Peyer's patch (tissue), 4 donors: ENCODE measurements at regions not wholly inside any gene's neighbourhood (a gene's known extent, or its start where the extent isn't known, plus 50 kb on each side); places are given as distances from the start of the nearest gene placed in this dataset.
A peak's percentile ranks its signal among the peaks of the same experiment; 100 is the strongest.

Source experiments
- DNase-seq, 3 donors: peaks; one replicate each; pipeline ENCODE4 v3.0.0-alpha.2; 2017 to 2019
- H3K27ac ChIP-seq, 4 donors: fragments of 200-600 bp; sonication (generic); one replicate each; pipeline ENCODE4 v1.5.1; 2016 to 2019
- H3K27me3 ChIP-seq, 2 donors: fragments of 200-600 bp; sonication (generic); one replicate each; pipeline ENCODE4 v1.5.1; 2019
- H3K36me3 ChIP-seq, 3 donors: fragments of 200-600 bp; sonication (generic); one replicate each; pipeline ENCODE4 v1.5.1; 2016 to 2019
- H3K4me1 ChIP-seq, 4 donors: fragments of 200-600 bp; sonication (generic); one replicate each; pipeline ENCODE4 v1.5.1; 2016 to 2019
- H3K4me3 ChIP-seq, 4 donors: fragments of 200-600 bp; sonication (generic); 1 replicate in 3 of 4; 2 replicates in 1 of 4; pipeline ENCODE4 v1.5.1; 2016 to 2019; ENCODE audit warnings: mild to moderate bottlenecking in 1 of 4
- H3K9me3 ChIP-seq, 4 donors: fragments of 200-600 bp; sonication (generic); one replicate each; pipeline ENCODE4 v1.5.1; 2016 to 2019; ENCODE audit warnings: mild to moderate bottlenecking in 1 of 4
- CTCF ChIP-seq, 6 experiments: fragments of 450-650 bp in 4 of 6; fragments of 200-600 bp in 2 of 6; sonication (generic) in 1 of 6; IDR thresholded peaks; one replicate each; pipeline ENCODE4 v1.5.1; 2017 to 2019; ENCODE audit warnings: antibody characterized with exemption in 6 of 6, mild to moderate bottlenecking in 3 of 6, moderate library complexity in 1 of 6
- POLR2A ChIP-seq, 2 donors: fragments of 450-650 bp; IDR thresholded peaks; one replicate each; pipeline ENCODE4 v1.5.1; 2017; ENCODE audit warnings: antibody characterized with exemption in 2 of 2, mild to moderate bottlenecking in 2 of 2, moderate library complexity in 2 of 2

GRCh38 chr15:20358779-20359414, 182.7 kb downstream of the GOLGA6L6 start:
- no peaks in the 10 kb centered on the region for H3K27me3 ChIP-seq
- H3K4me3 ChIP-seq, result no peak overlapping the region
- H3K27ac ChIP-seq, result no peak overlapping the region
- H3K36me3 ChIP-seq, result no peaks in the 10 kb centered on the region
- peaks cover 0 to 4% (median 0%) of the 10 kb centered on the region in 4 donors for H3K4me1 ChIP-seq
- peaks cover 0 to 2% (median 0%) of the 10 kb centered on the region in 4 donors for H3K9me3 ChIP-seq
- no peak for DNase-seq
- no peak for TF ChIP-seq CTCF (IDR thresholded peaks at IDR 0.05)
- TF ChIP-seq POLR2A (IDR thresholded peaks at IDR 0.05), result no peak

- Histone ChIP-seq H3K27ac (no peak overlapping the region), H3K9me3 (peaks cover 0 to 2% (median 0%) of the 10 kb centered on the region in 4 donors), H3K36me3 (no peaks in the 10 kb centered on the region), H3K27me3 (no peaks in the 10 kb centered on the region), H3K4me1 (peaks cover 0 to 4% (median 0%) of the 10 kb centered on the region in 4 donors), H3K4me3 (no peak overlapping the region)
- TF ChIP-seq POLR2A (IDR thresholded peaks at IDR 0.05) (no peak), CTCF (IDR thresholded peaks at IDR 0.05) (no peak)
- peak in 1 of 3 donors; percentile 45 for DNase-seq
Observed at GRCh38 chr15:20358066-20358778, 183.4 kb downstream of the GOLGA6L6 start.

GRCh38 chr15:20357481-20358065, 184.0 kb downstream of the GOLGA6L6 start:
- peaks cover 0 to 4% (median 0%) of the 10 kb centered on the region in 4 donors for H3K4me1 ChIP-seq
- no peak overlapping the region for H3K4me3 ChIP-seq
- no peaks in the 10 kb centered on the region for H3K27me3 ChIP-seq
- H3K36me3 ChIP-seq, result no peaks in the 10 kb centered on the region
- peak in 1 of 3 donors; percentile 47 for DNase-seq
- TF ChIP-seq POLR2A (IDR thresholded peaks at IDR 0.05), result no peak
- no peak for TF ChIP-seq CTCF (IDR thresholded peaks at IDR 0.05)
- no peak overlapping the region for H3K27ac ChIP-seq
- H3K9me3 ChIP-seq, result peaks cover 0 to 3% (median 0%) of the 10 kb centered on the region in 4 donors

GRCh38 chr15:20356911-20357480, 184.6 kb downstream of the GOLGA6L6 start:
- no peaks in the 10 kb centered on the region for H3K27me3 ChIP-seq
- no peak for TF ChIP-seq POLR2A (IDR thresholded peaks at IDR 0.05)
- no peak for TF ChIP-seq CTCF (IDR thresholded peaks at IDR 0.05)
- DNase-seq, result no peak
- peaks cover 0 to 4% (median 0%) of the 10 kb centered on the region in 4 donors for H3K4me1 ChIP-seq
- H3K36me3 ChIP-seq, result no peaks in the 10 kb centered on the region
- H3K27ac ChIP-seq, result no peak overlapping the region
- peaks cover 0 to 5% (median 0%) of the 10 kb centered on the region in 4 donors for H3K9me3 ChIP-seq
- H3K4me3 ChIP-seq, result no peak overlapping the region

GRCh38 chr15:20356444-20356910, 185.1 kb downstream of the GOLGA6L6 start:
- no peak overlapping the region for H3K4me3 ChIP-seq
- peak; percentile 57 to 98 (median 70) for TF ChIP-seq CTCF (IDR thresholded peaks at IDR 0.05)
- TF ChIP-seq POLR2A (IDR thresholded peaks at IDR 0.05), result no peak
- peak in 2 of 3 donors; percentile 71 to 75 for DNase-seq

More at GRCh38 chr15:20356444-20356910, 185.1 kb downstream of the GOLGA6L6 start:
- H3K9me3 ChIP-seq, result peaks cover 0 to 5% (median 0%) of the 10 kb centered on the region in 4 donors
- H3K27ac ChIP-seq, result no peak overlapping the region
- H3K27me3 ChIP-seq, result no peaks in the 10 kb centered on the region
- peaks cover 0 to 4% (median 0%) of the 10 kb centered on the region in 4 donors for H3K4me1 ChIP-seq
- no peaks in the 10 kb centered on the region for H3K36me3 ChIP-seq
